Inferior parietal cortex (tissue), 1 donor: ENCODE measurements at regions not wholly inside any gene's neighbourhood (a gene's known extent, or its start where the extent isn't known, plus 50 kb on each side); places are given as distances from the start of the nearest gene placed in this dataset.

Source experiments
- DNase-seq: peaks from one replicate; pipeline ENCODE4 v3.0.0-alpha.2; 2016; ENCODE audit errors: extremely low spot score

GRCh38 chr10:130230036-130230435 lies 93.8 kb downstream of the GLRX3 start:
- DNase-seq = no peak

DNA sequence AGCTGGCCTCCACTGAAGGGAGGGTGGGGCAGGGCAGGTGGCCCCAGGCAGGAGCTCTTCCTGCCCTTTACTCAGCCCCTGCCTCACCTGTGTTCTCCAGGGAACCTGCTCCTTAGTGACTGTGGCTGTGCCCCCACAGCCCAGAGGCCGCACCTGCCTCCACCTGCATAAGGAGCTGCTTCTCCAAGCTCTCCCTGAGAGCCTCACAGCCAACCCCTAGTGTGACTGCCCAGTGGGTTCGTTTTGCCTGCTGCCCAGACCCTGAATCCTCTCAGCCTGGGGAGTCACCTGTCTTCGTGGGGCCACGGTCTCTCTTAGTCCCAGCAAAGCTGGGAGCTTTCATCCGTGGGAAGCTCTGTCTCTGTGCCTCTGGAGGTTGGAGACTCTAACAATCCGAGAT lies 94.4 kb downstream of the GLRX3 start:
- no peak for DNase-seq

DNA sequence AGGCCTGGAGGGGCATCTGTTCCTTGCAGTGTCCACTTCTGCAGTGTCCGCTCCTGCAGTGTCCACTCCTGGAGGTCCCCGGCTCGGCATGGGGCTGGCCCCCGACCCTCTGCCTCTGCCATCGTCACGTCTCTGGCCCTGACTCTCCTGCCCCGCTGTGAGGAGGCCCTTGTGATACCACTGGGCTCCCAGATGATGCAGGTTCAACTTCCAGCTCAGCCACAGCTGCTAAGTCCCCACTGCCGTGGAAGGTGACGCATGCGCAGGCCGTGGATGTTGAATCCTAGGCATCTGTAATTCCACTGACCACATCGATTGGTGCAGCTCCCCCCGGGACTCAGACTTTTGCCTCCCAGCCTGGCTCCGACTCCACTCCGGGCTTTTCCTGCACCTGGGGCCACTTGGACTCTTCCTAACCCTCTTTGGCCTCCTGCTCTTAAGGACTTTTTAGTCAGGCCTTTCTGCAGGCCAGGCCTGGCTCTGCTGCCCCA lies 95.1 kb downstream of the GLRX3 start:
- DNase-seq = no peak

DNA sequence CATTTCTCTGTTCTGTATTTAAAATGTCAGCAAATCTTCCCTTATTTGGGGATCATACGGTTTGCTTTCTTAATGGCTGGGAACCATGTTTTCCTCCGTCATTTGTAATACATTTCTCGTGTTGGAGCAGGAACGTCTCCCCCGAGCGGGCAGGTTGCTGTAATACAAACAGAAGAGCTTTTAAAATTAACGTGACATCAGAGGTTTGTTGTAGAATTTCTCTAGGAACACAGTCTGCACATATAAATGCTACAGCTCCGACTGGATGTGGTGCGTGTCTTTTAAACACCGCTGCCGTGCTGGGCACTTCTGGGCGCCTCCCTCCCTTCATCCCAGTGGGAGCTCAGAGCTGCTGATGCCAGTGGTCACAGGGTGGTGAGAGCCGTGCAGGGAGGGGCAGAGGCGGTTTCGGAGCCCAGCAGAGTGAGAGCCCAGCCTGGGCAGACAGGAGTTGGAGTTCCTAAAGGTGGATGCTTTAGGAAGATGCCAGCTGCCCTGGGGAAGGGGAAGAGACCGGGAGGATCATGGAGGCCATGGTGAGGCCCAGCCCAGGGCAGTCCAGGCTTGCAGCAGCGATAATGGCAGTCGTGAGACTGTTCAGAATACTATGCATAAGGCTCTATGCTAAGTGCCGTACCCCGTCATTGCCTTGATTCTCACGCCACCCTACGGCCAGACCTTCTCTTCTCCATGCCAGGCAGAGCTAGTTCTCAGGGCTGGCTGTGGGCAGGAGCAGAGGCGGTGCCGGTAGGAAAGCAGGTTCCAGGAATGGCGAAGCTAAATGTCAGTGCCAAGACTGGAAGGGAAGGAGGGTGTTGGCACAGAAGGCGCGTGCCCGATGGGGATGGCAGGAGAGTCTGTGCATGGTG lies 96.2 kb downstream of the GLRX3 start:
- DNase-seq = no peak

- DNase-seq = no peak
These were observed 96.8 kb downstream of the GLRX3 start for GRCh38 chr10:130233035-130233360.

DNA sequence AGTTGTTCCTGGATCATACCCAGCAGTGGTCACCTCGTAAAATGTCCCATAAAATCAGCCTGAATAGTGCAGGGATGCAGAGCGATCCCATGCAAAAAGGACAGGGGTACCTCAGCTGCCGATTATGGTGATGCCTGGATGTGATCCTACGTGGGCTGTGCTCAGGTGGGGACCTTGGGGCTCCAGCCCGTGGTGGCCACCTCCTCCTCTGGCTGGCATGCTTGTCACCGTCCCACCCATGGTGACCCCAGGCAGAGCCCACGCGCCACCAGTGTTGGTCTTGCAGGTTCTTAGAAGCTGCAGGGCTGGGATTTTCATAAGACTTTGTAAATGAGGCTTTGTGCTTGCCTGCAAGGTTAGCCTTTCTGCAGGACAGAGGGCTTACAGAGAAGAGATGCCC lies 97.2 kb downstream of the GLRX3 start:
- DNase-seq = no peak

DNA sequence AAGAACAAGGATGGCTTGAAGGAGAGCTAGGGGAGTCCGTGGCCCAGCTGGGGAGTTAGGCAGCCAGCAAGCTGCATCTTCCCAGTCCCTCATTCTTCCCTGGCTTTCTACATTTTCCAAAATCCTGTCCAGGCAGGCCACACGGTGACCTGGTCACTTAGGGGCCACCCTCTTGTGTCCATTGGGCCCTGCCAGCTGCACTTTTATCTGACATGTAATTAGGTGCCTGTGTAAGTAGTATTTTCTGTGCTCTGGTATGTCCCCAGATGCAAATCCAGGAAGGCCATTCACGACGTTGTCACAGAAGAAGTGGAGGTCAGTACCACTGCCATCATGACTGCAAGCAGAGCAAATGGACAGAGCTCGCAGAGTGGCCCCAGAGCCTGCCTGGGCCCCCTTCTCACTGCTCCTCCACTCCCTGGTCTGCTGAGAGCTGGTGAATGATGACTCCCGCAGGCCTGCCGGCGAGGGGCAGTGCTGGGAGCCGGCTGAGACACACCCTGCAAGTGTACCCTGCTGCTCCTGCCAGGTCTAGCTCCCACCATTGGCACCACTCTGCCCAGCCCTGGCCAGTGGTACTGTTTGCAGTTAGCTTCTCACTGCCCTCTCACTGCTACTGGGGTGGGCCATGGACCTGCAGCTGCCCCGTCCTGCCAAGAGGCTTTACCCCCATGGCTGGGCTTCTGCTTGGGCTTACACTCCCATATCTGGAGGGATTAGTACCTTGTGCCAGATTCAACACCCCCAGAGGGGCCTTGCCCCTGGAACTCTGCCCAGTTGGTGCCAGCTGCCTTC lies 98.2 kb downstream of the GLRX3 start:
- DNase-seq = no peak

- no peak for DNase-seq
These were observed 100.5 kb downstream of the GLRX3 start for GRCh38 chr10:130236711-130237110.

DNA sequence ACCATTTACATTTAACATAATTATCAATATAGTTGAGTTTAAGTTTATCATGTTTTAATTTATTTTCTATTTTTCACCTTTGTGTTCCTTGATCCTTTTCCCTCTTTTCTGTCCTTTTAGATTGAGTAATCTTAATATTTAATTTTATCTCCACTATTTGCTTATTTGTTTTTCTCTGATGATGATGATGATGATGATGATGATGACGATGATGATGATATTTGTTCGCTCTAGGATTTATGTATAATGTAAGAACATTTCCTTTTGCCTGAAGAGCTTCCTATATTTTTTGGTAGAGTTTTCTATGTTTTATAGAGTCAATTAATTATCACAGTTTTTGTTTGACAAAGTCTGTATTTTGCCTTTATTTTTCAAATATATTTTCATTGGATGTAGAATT lies 104.2 kb downstream of the GLRX3 start:
- no peak for DNase-seq

DNA sequence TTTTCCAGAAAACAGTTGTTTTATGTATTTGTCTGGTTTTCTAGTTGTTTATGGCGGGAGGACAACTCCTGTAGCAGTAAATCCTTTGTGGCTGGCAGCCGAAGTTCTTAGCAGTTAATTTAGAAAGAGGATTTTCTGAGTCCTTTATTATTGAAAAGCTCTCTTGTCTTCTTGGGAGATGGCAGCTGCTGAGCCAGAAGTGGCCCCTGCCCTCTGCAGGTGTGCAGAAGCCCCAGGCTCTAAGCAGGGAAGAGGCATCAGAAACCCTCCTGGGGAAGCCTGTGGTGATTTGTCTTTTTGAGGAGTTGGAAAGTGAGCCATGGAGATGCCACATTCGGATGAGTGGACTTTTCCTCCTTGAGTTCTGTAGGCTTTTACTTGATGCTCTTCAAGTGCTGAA lies 106.3 kb downstream of the GLRX3 start:
- DNase-seq = no peak

GRCh38 chr10:130243015-130243414 lies 106.8 kb downstream of the GLRX3 start:
- no peak for DNase-seq

DNA sequence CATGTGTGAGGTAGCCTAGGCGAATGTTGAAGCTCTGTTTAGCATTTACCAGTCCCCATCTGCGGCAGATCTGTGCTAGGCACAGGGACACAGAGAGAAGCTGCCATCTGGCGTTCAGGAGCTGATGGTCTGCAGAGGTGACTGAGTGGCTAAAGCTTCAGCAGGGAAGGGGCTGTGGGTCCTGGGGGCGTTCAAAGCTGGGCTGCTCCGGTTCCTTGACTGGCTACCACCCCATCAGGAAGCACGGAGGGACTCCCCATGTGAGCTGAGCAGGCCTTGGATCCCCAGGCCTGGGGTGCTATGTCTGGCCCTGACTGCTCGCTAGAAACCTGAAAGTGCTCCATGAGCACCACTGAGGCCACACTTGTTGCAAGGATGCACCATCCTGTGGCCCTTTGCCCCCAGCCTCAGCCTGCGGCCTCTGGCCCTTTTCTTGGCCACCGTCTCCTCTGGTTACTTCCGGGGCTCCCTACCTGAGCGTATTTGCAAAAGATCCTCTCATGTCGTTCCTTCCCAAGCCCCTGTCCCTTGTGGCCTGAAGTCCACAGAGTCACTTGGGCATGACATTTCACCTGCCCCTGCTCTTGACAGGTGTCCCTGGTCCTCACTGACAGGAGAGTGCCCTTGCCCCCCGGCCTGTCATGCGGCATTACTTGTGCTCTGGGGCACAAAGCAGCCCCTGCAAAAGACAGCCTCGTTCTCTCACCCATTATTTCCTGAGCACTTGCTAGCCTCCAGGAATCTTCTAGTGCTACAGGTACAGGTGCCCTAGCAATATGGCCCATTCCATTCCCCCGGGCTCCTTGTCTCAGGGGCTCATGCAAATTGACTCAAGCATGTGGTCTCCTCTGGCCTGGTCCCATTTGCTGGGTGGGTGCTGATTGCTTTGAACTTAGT lies 108.1 kb downstream of the GLRX3 start:
- no peak for DNase-seq

GRCh38 chr10:130244928-130245495 lies 108.8 kb downstream of the GLRX3 start:
- no peak for DNase-seq

- DNase-seq = no peak
These were observed 109.9 kb downstream of the GLRX3 start for GRCh38 chr10:130246113-130246512.

- no peak for DNase-seq
These were observed 113.9 kb downstream of the GLRX3 start for GRCh38 chr10:130250127-130250526.

- no peak for DNase-seq
These were observed 115.6 kb downstream of the GLRX3 start for GRCh38 chr10:130251766-130252165.

DNA sequence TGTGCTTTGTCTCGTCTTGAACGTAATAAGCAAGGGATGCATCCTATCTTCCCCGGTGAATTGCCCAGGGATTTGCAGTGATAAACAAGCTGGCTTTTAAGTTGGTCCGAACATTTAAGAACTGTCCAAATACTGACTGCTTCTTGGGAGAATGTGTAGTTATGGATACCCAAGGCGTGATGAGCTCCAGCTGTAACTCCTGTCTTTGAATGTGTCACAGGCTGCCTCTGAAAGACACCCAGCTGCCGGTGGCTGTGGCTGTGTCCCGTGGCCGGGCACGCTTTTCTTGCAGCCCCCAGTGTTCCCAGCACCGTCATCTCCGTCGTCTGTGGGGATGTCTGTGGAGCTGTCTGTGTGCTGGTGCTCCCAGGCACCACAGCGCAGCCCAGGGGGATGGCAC lies 118.1 kb downstream of the GLRX3 start:
- DNase-seq = no peak

DNA sequence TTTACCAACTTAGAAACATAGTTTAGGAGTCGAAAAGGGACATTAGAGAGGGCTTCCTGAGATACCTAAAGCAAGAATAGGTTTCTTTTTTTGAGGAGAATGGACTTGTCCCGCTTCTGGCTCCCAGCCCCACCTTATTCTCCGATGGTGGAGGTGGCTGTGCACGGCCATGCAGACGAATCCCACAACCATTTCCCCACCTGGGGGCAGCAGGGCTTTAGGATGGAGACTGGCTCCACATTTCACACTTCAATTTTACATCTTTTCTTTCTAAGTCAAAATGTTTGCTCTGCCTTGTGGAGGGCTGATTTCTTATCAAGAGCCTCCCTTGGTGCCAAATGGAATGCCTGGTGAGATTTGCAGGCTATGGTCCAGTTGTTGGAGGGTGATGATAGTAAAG lies 118.5 kb downstream of the GLRX3 start:
- DNase-seq = no peak

GRCh38 chr10:130255777-130256176 lies 119.6 kb downstream of the GLRX3 start:
- no peak for DNase-seq

DNA sequence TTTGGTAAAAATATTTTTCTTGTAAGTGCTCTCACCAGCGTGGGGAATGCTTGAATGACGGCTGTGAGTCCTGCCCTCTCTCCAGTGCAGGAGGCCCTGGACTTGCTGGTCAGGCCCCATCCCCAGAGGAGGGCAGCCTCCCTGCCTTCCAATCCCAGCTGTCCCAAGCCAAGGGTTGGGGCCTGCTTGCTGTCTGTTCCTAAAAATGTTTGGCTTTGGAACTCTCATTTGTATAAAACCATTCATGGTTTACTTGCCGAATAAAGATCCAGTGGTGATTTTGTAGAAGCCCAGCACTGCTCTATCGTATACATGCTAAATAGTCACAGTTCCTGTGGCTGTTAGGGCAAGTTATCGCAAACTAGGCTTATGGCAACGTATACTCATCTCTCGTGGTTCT lies 121.7 kb downstream of the GLRX3 start:
- DNase-seq = no peak

- no peak for DNase-seq
These were observed 123.2 kb downstream of the GLRX3 start for GRCh38 chr10:130259380-130259779.

GRCh38 chr10:130261306-130261705 lies 125.1 kb downstream of the GLRX3 start:
- no peak for DNase-seq
